NCI-H2107 treated with DMSO at 0.1 percent for 48 hours (cell line): ENCODE measurements at regions not wholly inside any gene's neighbourhood (a gene's known extent, or its start where the extent isn't known, plus 50 kb on each side); places are given as distances from the start of the nearest gene placed in this dataset.
A peak's percentile ranks its signal among the peaks of the same experiment; 100 is the strongest.
"Not testable (repeated sequence)": the region's sequence is repeated elsewhere in the genome, so short reads cannot be mapped to it uniquely, and the experiment has no call there.

ENCODE experiments used
- DNase-seq: peaks from one replicate; lab custom pipeline; 2025; ENCODE audit not compliant: unreplicated experiment; lab: John Stamatoyannopoulos, UW

DNA sequence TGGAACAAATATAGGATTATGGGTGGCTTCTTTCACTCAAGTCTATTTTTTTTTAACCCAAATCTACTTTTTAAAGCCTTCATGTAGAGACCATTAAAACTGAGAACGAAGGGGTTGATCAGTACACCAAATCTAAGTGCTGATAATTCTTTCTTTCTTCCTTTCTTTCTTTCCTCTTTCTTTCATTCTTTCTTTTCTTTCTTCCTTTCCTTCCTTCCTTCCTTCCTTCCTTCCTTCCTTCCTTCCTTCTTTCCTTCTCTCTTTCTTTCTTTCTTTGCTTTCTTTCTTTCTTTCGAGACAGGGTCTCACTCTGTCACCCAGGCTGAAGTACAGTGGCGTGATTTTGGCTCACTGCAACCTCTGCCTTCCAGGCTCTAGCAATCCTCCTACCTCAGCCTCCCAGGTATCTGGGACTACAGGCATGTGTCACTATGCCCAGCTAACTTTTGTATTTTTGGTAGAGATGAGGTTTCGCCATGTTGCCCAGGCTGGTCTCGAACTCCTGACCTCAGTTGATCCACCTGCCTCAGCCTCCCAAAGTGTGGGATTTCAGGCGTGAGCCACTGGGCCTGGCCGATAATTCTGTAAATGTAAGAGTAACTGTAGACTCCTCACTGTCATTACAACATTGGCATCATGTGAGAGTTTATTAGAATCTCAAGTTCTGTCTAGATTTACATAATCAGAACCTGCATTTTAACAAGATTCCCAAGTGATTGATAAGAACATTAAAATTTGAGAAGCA lies 236.4 kb downstream of the TFEC start:
- no peak for DNase-seq

DNA sequence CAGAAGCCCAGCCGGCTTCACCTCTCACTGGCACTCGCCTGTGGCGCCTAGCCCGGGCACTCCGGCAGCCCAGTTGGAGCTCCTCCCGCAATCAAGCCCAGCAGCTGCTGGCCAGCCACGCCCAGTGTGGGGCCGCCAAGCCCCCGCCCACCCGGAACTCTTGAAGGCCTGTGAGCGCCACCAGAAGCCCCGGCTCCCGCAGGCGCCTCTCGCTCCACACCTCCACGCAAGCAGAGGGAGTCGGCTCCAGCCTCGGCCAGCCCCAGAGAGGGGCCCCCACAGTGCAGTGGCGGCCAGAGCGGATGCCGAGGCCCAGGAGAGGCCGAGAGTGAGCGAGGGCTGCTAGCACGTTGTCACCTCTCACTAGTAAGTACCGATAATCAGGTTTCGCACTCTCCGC lies 240.7 kb downstream of the TFEC start:
- no peak for DNase-seq

DNA sequence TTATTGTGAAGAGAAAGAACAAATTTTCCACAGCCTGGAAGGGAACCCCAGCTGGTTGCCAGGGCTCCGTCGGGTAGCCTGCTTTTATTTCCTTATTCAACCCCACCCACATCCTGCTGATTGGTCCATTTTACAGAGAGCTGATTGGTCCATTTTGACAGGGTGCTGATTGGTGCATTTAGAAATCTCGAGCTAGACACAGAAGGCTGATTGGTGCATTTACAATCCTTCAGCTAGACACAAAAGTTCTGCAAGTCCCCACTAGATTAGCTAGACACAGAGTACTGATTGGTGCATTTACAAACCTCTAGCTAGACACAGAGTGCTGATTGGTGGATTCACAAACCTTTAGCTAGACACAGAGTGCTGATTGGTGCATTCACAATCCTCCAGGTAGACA lies 241.1 kb downstream of the TFEC start:
- DNase-seq = not testable (repeated sequence)

DNA sequence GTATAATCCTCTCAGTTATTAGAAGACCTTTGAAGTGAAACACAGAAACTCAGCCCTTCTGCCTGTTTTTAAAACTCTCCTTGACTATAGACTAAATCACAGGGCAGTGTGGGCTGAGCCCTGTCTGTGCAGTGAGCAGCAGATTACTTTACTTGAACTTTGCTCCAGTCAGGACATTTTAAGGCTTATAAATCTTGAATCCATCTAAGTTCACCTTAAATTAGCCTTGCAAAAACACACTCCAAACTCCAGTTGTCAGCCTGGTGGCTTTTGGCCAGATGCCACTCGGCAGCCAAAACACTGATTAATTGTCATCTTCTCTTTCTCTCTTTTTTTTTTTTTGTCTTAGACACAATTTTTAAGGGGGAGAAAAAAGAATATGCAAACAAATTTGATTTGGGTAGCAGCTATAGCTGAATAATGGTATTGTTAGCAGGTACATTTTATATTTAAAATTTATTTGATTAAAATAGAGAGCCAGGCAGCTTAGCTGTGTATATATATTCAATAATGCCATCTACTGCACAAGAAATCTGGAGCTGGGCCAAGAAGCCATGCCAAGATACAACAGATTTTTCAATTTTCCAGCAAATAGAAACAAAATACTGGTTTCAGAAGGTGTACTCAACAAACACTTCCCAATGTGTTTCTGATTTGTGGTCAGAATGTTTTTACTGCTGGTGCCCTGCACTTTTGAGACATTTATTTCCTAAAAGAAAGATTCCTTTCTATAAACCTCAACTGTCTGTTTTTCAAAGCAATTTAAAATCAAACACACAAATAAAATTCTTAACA lies 247.7 kb downstream of the TFEC start:
- DNase-seq = no peak

DNA sequence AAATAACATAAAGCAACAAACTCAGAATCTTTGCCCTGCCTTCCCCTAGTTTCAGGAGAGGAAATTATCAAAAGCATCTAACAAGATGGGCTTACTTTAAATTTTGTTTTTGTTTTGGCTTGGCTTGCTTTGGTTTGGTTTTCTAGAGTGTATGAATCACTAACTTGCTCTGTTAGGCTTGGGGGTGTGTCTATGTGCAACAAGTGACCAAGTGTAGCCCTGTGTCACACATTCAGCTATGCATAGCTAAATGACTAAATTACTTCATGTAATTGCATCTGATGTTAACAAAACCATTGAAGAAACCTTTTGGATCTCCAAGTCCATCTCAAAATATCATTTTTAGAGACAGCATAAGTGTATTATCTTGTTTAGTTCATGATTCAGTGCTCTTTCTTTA lies 251.0 kb downstream of the TFEC start:
- no peak for DNase-seq

DNA sequence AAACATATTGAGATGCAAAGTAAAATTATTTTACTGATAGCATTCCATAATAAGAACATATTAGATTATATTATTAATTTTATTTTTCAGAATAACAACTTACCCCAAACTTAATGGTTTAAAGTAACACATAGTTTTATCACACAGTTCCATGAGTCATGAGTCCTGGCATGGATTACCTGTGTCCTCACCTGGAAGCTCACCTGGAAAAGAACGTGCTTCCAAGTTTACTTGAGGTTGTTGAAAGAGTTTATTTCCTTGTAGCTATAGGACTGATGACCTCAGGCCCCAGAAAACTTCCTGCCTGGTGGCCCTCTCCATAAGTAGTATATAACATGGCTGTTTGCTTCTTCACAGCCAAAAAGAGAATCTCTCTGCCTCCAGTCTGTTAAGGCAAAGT lies 254.6 kb downstream of the TFEC start:
- DNase-seq = no peak

DNA sequence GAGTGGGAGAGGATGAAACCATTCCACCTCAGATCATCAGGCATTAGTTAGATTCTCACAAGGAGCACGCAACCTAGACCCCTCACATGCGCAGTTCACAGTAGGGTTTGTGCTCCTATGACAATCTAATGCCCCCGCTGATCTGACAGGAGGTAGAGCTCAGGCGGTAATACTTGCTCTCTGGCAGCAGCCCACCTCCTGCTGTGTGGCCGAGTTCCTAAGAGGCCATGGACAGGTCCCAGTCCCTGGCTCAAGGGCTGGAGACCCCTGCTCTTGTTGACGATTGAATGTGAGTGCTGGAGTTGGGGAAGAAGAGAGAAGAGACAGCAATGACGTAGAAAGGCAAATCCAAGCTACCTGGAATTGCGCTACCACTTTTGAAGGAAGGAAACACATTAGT lies 267.2 kb downstream of the TFEC start:
- no peak for DNase-seq

DNA sequence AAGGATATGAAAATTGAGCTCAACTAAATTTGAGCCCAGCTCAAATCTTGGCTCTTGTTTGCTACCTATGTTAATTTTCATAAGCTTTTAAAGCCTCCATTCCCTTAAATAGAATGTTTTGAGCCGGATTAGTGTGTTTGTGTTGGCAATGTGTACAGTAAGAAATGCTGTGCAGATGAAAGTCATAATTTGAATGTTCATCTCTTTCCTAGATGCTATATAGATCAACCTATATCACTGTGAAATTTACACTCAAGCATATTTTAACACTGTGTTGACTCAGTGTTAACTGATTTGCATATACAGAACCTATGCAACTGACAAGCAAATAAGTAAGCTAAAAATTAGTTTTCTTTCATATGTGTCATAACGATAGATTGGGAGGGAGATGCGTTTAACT lies 272.5 kb downstream of the TFEC start:
- no peak for DNase-seq

DNA sequence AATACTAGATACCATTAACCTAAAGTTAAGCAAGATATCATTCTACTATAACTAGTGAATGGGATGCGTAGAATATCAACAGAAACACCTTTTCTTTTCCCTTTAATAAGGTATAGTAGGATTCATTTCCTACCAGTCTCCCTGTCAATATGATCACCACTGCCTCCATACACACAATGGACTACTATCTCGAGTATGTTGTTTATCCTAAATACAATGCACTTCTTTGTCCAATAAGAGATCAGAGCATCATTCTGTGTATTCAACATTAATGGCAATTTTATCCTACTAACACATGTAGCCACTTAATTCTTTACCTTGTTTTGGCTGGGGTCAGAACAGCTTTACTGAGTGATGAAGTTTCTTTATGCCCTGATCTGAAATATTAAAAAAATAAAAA lies 276.3 kb downstream of the TFEC start:
- no peak for DNase-seq

DNA sequence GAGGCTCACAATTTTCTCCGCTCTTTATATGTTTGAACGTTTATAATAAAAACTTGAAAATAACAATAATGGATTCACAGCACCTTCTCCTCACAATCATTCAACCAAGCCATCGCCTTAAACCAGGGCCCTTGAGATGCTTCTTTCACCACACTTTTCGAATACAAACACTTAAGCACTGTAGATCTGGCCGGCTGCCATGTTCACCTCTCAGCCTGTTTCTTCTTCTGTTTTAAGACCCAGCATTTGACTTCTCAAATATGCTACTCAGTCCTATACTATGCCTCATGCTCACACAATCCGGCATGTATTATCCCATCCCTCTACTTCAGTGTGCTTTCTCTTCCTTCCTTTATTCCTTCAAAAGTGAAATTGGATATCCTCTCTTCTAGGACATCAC lies 280.6 kb downstream of the TFEC start:
- DNase-seq = peak; percentile 72

DNA sequence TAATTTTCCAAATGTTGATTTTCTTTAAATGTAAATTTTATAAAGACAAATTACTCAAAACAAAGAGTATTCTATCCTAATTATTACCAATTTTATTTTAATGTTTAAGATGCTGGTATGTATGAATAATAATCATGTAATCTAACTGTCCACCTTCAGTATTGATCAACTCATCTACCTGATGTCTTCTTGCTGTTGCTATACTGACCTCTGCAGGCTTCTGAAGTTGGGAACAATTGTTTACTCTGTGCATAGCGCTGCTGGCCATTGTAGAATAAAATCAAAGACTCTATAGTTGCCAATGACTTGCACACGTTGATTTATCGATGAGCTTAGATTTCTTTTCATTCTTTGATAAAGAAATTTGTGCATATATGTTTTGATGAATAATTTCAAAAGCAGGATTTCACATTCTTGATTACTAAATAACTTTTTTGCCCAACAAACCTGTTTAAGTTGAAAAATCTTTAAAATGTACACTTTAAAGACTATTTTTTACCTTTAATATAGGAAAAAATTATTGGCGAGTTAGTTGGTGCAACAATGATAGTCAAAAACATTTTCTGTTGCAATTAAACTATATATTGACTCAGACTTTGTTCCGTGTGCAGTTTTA lies 282.3 kb downstream of the TFEC start:
- DNase-seq = peak; percentile 17

DNA sequence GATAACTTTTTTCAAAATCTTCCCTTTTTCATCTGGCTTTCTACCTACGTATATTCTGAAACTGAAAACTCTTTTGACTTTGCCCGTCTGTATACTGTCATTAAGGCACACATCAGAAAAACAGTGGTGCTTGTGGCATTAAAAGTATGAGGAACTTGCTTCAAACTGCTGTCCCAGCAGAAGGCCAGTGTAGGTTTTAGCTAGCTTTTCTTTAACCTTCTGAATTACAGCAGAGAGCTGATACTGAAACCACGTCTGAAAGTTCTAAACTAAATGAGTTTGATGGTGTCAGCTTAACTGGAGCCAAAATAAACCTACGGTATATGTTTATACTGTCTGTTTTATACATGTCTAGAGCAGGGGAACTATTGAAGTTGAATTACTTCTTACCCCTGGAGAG lies 283.4 kb downstream of the TFEC start:
- DNase-seq = no peak

DNA sequence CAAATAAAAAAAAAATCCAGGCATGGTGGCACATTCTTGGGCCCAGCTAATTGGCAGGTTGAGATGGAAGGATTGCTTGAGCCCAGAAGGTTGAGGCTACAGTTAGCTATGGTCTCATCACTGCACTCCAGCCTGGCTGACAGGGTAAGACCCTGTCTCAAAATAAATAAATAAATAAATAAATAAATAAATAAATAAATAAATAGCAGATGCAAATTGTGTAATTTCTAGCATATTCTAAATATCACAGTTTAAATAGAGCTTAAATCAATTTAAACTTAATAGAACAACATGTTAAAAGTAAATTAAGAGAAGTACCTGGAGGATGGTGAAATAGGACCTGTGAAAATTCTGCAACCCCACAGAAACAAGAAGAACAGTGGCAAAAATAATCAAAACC lies 290.5 kb downstream of the TFEC start:
- DNase-seq = no peak

DNA sequence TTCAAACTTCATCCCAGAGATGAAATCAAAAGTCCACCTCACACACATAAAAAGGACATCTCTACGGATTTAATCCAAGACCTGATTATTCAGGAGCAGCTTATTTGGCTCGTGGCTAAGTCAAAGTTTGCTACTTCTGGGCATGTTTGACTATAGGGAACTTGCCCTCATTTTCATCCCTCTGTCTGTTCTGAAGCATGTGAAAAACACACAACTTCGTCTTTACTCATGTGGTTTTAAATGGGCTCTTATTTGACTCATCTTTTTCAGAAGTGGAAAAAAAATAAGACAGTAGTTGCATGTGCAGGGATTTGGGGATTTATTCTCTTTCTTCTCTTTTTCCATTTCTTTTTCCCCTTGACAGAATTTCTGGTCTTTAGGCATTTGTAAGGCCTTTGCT lies 295.9 kb downstream of the TFEC start:
- no peak for DNase-seq

DNA sequence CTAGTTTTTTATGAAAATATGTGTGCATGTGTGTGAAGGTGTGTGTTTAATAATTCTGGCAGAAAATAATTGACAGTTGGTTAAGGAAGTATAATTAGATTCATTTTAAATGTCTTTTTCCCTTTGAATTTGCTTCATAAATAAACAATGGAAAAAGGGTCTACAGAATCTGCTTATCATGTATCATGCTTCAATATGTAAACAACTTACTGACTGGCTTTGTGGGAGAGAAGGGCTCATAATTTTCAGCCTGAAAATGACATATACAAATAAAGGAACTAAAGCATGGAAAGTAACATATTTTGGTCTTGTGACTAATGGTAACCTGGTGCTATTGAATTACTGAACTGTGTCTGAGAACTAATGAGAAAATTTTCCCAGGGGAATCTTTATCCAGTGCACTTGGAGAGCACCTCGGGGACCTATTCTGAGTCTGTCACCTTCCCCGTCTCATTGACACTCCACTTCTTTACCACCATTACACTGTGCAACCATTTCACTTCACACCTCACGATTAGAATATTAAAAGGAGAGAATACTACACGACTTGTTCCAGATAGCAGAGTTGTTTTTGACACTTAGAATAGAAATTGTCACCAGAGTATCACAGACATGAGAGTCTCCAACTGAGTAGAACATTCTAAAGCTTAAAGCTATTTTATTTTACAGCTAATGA lies 298.6 kb downstream of the TFEC start:
- DNase-seq = peak; percentile 98

DNA sequence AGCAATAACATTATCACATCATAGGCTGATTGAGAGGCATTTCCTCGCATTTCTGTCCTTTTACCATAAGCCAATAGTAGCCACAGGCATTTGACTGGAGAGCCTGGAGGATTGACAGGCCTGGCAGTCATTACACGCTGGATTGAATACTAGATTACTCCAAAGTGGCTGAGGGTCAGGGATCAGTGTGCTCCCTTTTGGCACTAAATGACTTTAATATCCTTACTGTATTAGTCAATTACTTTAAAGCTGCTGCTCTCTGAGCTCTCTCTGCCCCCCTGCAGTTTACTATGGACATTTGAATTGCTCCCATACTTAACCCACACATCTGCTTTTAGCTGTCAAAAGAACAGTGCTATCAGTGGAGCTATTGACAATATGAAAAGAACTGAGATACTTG lies 302.0 kb downstream of the TFEC start:
- DNase-seq = peak; percentile 53

DNA sequence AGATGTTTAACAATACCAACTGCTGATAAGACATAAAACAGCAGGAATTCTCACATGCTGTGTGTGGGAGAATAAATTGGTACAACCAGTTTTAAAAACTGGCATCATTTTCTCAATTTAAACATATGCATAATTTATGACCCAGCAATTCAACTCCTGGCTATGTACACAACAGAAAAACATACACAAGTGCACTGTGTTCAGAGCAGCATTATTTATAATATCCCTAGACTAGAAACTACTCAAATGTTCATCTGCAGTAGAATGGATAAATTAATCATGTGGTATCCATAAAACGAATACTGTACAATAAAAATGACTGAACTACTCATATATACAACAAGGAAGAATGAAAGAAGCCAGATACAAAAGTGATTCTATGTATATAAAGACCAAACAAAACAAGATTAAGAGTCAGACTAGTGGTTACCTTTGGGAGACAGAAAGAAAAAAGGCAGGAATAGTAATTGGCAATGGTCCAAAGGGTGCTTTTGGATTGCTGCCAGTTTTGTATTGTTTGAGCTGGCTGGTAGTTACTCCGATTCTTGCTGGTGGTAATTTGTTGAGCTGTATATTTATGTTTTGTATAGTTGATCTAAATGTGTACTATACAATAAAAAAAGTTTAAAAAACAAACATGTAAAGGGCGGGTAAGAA lies 306.0 kb downstream of the TFEC start:
- DNase-seq = peak; percentile 95

DNA sequence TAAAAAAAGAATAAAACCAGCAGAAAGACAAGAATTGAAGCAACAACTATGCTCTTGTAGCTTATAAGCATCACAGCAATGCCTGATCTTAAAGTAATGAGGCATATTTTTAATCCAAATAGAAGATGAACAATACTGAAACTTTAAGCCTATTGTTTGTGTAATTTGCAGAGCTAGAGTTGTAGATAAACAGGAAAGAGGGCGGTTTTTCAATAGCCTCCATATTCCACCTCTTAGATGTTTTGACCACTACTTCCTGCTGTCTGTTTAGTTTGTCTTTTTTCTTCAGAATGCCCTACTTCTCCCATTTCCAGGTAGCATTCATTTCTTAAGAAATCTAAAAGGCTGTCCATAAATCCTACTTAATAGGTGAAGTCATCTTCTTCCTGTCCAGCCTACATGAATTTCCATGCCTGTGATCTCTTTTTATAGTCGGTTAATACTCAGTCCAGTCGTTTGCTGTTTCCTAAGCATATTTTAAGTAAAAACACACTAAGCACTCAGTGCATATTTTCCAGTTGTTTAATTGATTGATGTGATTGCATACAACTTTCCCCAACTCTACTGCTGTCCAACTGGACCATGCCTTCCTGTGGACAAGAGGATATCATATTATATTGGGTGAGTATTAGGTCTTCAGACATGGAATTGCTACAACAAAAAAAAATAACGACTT lies 308.1 kb downstream of the TFEC start:
- no peak for DNase-seq

DNA sequence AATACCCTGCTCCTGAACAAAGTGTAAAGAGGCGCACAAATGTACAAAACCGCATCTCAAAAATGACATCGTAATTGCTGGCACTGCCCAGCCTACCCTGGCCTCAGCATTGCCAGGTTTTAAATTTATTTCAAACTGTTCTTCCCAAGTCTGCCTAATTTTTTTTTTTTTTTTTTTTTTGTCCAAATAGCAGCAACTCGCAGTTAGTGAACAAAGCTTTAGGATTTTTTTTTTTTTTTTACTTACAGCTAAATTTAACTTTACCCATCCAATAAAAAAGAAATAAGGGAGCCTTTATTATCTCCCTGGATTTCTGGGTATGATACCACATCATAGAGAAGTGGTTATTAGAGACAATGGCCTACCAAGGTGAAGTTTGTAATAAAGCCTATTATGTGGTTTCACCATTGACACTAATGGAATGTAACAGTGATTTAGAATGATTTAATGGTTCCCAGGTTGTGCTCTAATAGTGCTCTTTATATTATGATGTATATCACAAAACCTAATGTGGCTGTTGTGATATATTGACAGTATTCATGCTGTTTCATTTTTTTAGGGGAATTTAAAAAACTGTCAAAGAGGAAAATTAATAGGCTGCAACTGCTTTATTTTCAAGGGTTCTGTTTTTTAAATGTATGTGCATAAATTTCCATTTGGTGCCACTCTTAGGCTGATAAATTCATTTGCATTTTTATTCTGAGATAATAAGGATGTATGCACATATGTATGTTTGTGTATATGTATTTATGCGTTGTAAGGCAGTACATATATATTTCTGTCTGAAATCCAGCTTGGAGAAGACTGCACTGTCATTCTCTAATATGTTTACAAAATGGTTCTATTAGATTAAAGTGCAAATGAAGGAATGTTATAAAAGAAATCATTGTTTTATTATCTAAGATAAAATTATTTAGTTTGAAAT lies 309.0 kb downstream of the TFEC start:
- no peak for DNase-seq

DNA sequence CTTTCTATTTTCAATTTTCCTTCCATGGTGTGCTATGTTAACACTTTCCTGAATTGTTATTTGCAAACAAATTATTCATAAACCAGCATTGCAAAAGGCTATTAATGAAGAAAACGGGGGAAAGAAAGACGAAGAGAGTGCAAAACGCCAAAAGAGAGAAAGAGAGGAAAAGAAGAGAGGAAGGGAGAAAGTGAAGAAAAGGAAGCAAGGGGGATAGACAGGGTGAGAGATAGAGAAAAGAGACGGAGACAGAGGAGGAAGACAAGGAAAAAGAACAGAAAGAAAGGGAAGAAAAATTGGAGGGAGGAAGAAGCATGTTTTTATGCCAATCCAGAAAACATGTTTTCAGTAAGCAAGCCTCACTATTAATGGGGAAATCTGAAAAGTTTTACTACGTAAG lies 310.6 kb downstream of the TFEC start:
- DNase-seq = no peak
